Testis (tissue), 2 donors: ENCODE measurements at regions not wholly inside any gene's neighbourhood (a gene's known extent, or its start where the extent isn't known, plus 50 kb on each side); places are given as distances from the start of the nearest gene placed in this dataset.

Source experiments
- DNase-seq: peaks from one replicate; pipeline ENCODE4 v3.0.0-alpha.2; 2019
- H3K27ac ChIP-seq, 2 donors: fragments of 200-600 bp; sonication (generic); one replicate each; pipeline ENCODE4 v1.5.1; 2019
- H3K27me3 ChIP-seq: fragments of 200-600 bp; sonication (generic); one replicate; pipeline ENCODE4 v1.5.1; 2019
- H3K36me3 ChIP-seq: fragments of 200-600 bp; sonication (generic); one replicate; pipeline ENCODE4 v1.5.1; 2017; ENCODE audit warnings: low read depth; ENCODE audit errors: missing control alignments
- H3K4me1 ChIP-seq: fragments of 200-600 bp; sonication (generic); one replicate; pipeline ENCODE4 v1.5.1; 2019
- H3K4me3 ChIP-seq, 2 donors: fragments of 200-600 bp; sonication (generic); one replicate each; pipeline ENCODE4 v1.5.1; 2017 to 2019
- H3K9me3 ChIP-seq: fragments of 200-600 bp; sonication (generic); one replicate; pipeline ENCODE4 v1.5.1; 2017
- CTCF ChIP-seq, 3 experiments: fragments of 450-650 bp in 2 of 3; fragments of 200-600 bp in 1 of 3; sonication (generic) in 1 of 3; IDR thresholded peaks; one replicate each; pipeline ENCODE4 v1.5.1; 2016 to 2019; ENCODE audit warnings: antibody characterized with exemption in 3 of 3, mild to moderate bottlenecking in 2 of 3, moderate library complexity in 1 of 3
- POLR2A ChIP-seq: fragments of 450-650 bp; IDR thresholded peaks from one replicate; pipeline ENCODE4 v1.6.1; 2017; ENCODE audit warnings: antibody characterized with exemption, mild to moderate bottlenecking, moderate library complexity
- WGBS, 2 donors: methylation state at CpG; one replicate each; pipeline ENCODE4 v1.1.5; 2018; 5-methylcytosine and 5-hydroxymethylcytosine counted together
- intact Hi-C: fragments of 100-400 bp; cut with DNase I; formaldehyde crosslinking; loops from one replicate; pipeline ENCODE4 v1.15.1; 2023; ENCODE audit warnings: low total_unique reads

- no peaks in the 10 kb centered on the region for H3K9me3 ChIP-seq
- no peak for TF ChIP-seq CTCF (IDR thresholded peaks at IDR 0.05)
- TF ChIP-seq POLR2A: no peak
- no peaks in the 10 kb centered on the region for H3K27me3 ChIP-seq
- H3K36me3 ChIP-seq: no peaks in the 10 kb centered on the region
- H3K27ac ChIP-seq: no peak overlapping the region
- intact Hi-C loops: no loop called here
- WGBS, 2 donors: 87 to 94% methylated on average over 3 of the region's 3 CpGs
- no peaks in the 10 kb centered on the region for H3K4me1 ChIP-seq
- DNase-seq: no peak
- H3K4me3 ChIP-seq: no peak overlapping the region
Observed at GRCh38 chr5:92930057-92930456, 651.0 kb downstream of the NR2F1-AS1 start.

GRCh38 chr5:92927291-92927778, 653.7 kb downstream of the NR2F1-AS1 start:
- Histone ChIP-seq H3K27me3 (no peaks in the 10 kb centered on the region), H3K4me1 (no peaks in the 10 kb centered on the region), H3K9me3 (no peaks in the 10 kb centered on the region), H3K4me3 (no peak overlapping the region), H3K27ac (no peak overlapping the region), H3K36me3 (no peaks in the 10 kb centered on the region)
- no peak for TF ChIP-seq CTCF (IDR thresholded peaks at IDR 0.05)
- TF ChIP-seq POLR2A: no peak
- intact Hi-C loops: no loop called here
- no peak for DNase-seq
- 82 to 87% methylated on average over 4 of the region's 4 CpGs for WGBS, 2 donors

GRCh38 chr5:92923885-92924284, 657.1 kb downstream of the NR2F1-AS1 start:
- DNase-seq: no peak
- intact Hi-C loops: no loop called here
- Histone ChIP-seq H3K27me3 (no peaks in the 10 kb centered on the region), H3K27ac (no peak overlapping the region), H3K4me1 (no peaks in the 10 kb centered on the region), H3K4me3 (no peak overlapping the region), H3K36me3 (no peaks in the 10 kb centered on the region), H3K9me3 (no peaks in the 10 kb centered on the region)
- 59 to 78% methylated on average over 1 of the region's 1 CpG for WGBS, 2 donors
- TF ChIP-seq POLR2A (no peak), CTCF (IDR thresholded peaks at IDR 0.05) (no peak)

GRCh38 chr5:92922231-92922967, 658.6 kb downstream of the NR2F1-AS1 start:
- H3K36me3 ChIP-seq: no peaks in the 10 kb centered on the region
- intact Hi-C loops: no loop called here
- TF ChIP-seq POLR2A (no peak), CTCF (IDR thresholded peaks at IDR 0.05) (no peak)
- H3K9me3 ChIP-seq: no peaks in the 10 kb centered on the region
- H3K4me1 ChIP-seq: no peaks in the 10 kb centered on the region
- DNase-seq: no peak
- no peak overlapping the region for H3K4me3 ChIP-seq
- no peak overlapping the region for H3K27ac ChIP-seq
- H3K27me3 ChIP-seq: no peaks in the 10 kb centered on the region
- 83% methylated on average over 5 of the region's 5 CpGs for WGBS, 2 donors

- Histone ChIP-seq H3K27me3 (no peaks in the 10 kb centered on the region), H3K4me3 (no peak overlapping the region), H3K36me3 (no peaks in the 10 kb centered on the region), H3K27ac (no peak overlapping the region), H3K9me3 (no peaks in the 10 kb centered on the region), H3K4me1 (no peaks in the 10 kb centered on the region)
- 51 to 60% methylated on average over 2 of the region's 2 CpGs for WGBS, 2 donors
- intact Hi-C loops: no loop called here
- no peak for TF ChIP-seq POLR2A
- no peak for TF ChIP-seq CTCF (IDR thresholded peaks at IDR 0.05)
- DNase-seq: no peak
Observed at GRCh38 chr5:92917044-92917443, 664.0 kb downstream of the NR2F1-AS1 start.
